ENCODE measurements at regions not wholly inside any gene's neighbourhood (a gene's known extent, or its start where the extent isn't known, plus 50 kb on each side); places are given as distances from the start of the nearest gene placed in this dataset.
A peak's percentile ranks its signal among the peaks of the same experiment; 100 is the strongest.
"Not testable (repeated sequence)": the region's sequence is repeated elsewhere in the genome, so short reads cannot be mapped to it uniquely, and the experiment has no call there.

GRCh38 chrX:39401483-39402110, 600.3 kb downstream of the MID1IP1 start:
- DNase-seq (ENCODE audit: low spot score) = no peak

- no peak for DNase-seq (ENCODE audit: low spot score)
Observed at GRCh38 chrX:39402158-39402557, 600.9 kb downstream of the MID1IP1 start.

GRCh38 chrX:39406799-39407198, 605.5 kb downstream of the MID1IP1 start:
- no peak for DNase-seq (ENCODE audit: low spot score)

- no peak for DNase-seq (ENCODE audit: low spot score)
Observed at GRCh38 chrX:39409246-39409917, 608.1 kb downstream of the MID1IP1 start.

GRCh38 chrX:39414290-39414854, 613.1 kb downstream of the MID1IP1 start:
- DNase-seq (ENCODE audit: low spot score) = no peak

DNA sequence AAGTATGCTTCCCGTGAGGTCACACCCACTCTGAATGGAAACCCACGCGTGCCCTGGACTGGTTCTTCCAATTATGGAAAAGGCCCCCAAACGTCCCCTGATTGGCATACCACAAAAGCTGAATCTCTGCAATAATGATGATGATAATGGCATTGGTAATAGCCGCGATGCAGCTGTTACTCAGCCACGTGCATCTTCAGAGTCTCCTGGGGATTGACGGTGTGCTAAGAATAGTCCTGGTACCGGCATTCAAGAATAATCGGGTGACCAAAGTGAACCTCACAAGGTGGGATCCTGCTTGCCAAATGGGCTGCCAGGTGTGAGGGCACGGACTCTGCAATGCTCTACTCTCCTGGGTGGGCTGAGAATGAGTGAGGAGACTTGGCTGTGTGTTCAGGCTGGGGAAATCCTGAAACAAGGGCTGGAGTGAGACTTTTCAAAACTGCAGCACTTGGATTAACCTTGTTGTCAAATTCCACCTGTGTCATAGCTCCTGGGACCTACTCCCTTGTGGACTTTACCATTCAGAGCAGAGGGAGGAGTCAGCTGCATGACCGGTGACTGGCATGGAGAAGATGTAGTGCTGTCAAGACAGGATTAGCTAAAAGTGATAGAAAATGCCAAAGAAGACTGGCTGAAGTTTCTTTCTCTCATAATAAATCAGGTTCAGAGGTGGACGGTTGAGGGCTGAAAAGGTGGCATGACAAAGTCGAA, 615.4 kb downstream of the MID1IP1 start:
- DNase-seq (ENCODE audit: low spot score) = no peak

- DNase-seq (ENCODE audit: low spot score) = no peak
Observed at GRCh38 chrX:39418254-39418704, 617.0 kb downstream of the MID1IP1 start.

DNA sequence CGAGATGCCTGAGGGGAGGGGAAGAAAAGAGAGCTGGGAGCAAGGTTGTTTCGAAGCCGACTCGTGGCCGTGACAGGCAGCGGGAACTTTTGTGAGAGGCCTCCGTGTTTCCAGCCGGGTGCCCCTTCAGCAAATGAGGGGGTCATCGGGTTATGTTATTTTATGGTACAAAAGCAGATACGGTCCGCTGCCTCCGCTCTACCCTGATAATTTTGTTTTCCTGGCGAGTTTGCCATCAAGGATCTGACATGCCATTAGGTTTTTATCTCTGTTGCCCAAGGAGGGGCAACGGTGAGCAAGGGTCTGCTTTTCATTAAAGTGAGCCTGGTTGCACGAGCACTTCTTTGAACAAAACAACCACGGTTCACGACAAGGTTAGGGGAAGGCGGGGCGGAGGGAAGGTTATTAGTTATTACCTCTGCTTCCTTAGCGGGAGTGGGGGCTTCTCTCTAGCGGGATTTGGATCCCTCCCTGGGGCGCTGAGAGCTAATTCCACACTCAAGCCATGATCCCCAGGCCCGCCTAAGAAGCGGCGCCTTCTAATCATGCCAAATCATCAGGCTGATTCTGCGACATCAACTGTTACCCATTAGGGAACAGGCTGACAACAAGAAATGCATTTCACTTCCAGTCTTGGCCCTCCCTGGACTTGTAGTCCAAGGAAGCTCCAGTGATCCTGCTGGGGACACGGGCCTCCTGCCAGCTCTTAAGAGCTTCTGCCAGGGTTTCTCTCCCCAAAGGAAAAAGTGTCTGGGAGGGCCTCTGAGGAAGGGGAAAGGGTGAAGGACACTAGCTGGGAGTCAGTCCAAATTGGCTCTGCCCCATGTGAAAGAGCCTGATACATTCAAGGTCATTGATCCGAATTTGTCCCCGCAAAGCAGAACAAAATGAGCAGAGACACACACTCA, 617.7 kb downstream of the MID1IP1 start:
- no peak for DNase-seq (ENCODE audit: low spot score)

- peak; percentile 7 for DNase-seq (ENCODE audit: low spot score)
Observed at GRCh38 chrX:39421006-39421405, 619.7 kb downstream of the MID1IP1 start.

DNA sequence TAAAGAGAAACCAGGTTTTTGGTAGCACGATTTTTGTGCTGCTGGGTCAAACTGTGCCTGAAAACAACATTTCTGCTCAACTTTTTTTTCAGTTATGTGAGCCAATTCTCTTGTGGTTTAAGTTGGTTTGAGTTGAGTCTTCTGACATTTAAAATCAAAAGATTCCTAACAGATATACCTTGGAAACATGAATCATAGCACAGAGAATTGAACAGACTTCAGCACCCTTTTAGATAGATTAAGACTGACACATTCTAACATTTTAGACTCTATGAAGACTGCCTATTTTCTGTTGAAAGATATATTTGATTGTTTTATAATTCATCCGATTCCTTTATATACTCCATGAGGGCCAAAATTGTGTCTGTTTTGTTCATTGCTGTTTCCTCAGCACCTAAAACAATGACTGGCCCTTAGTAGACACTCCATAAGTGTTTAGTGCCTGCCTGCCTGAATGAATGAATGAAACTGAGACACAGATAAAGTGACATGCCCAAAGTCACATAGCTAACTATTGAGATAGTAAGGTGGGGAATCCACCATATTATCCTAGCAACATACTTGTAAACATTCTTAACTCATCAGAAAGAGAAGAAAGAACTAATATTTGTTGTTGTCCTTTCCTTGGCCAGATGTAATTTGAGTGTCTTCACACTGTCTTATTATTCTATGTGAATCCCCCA, 624.0 kb downstream of the MID1IP1 start:
- no peak for DNase-seq (ENCODE audit: low spot score)

DNA sequence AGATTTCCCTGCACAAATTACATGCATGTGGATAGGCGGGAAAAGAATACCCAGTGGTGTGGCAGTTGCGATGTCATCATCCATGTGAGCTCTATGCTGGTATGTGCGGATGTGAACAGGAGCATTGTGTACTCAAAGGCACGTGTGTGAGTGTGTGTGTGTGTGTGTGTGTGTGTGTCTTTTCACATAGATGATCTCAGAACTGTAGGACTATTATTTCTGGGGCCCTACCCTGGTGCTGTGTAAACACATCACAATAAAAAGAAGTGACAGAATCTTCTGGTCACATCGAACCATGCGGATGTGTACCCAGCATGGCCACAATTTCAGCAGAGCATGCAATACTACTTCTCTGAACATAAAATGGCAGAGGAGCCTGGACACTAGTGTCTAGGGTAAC, 624.8 kb downstream of the MID1IP1 start:
- no peak for DNase-seq (ENCODE audit: low spot score)

- DNase-seq (ENCODE audit: low spot score) = peak; percentile 12
Observed at GRCh38 chrX:39427492-39427891, 626.2 kb downstream of the MID1IP1 start.

DNA sequence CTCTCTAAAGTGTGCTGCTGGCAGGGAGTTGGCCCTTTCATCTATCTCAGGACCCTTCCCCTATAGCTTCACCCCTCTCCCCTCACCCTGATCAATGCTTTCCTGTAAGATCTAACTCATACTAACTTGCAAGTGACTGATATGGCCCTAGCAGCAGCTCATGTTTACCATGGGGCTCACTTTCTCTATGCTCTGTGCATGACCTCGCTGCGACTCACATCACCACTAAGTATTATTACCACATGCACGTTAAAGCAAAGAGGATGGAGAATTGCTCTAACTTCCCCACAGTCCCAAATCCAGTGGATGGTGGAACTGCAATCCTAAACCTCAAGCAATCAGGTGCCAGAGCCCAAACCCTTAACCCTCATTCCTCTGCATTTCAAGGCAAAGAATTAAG, 626.6 kb downstream of the MID1IP1 start:
- peak; percentile 60 for DNase-seq (ENCODE audit: low spot score)

- DNase-seq (ENCODE audit: low spot score) = no peak
Observed at GRCh38 chrX:39430551-39430950, 629.3 kb downstream of the MID1IP1 start.

DNA sequence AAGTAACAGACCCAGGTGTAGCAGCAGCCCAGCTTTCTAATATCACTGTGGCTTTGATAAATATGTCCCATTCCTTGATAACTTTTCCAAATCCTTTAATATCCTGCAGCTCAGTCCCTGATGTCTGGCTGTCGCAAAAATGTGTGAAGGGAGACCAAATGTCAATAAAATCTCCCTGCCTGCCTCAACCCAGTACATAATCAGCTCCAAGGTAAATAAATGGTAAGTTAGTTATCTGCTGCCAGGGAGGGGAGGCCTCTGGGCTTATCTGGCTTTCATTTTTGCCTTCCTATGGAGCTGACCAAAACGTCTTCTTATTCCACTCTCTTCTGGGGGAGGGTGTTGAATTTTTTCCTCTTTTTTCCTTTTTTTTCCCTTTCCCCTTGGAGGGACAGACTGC, 630.6 kb downstream of the MID1IP1 start:
- DNase-seq (ENCODE audit: low spot score) = no peak

DNA sequence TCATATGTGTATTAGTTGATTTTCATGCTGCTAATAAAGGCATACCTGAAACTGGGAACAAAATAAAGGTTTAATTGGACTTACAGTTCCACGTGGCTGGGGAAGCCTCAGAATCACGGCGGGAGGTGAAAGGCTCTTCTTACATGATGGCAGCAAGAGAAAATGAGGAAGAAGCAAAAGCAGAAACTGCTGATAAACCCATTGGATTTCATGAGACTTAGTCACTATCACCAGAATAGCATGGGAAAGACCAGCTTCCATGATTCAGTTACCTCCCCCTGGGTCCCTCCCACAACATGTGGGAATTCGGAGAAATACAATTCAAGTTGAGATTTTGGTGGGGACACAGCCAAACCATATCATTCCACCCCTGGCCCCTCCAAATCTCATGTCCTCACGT, 633.4 kb downstream of the MID1IP1 start:
- not testable (repeated sequence) for DNase-seq (ENCODE audit: low spot score)

GRCh38 chrX:39436538-39436937, 635.3 kb downstream of the MID1IP1 start:
- not testable (repeated sequence) for DNase-seq (ENCODE audit: low spot score)

DNA sequence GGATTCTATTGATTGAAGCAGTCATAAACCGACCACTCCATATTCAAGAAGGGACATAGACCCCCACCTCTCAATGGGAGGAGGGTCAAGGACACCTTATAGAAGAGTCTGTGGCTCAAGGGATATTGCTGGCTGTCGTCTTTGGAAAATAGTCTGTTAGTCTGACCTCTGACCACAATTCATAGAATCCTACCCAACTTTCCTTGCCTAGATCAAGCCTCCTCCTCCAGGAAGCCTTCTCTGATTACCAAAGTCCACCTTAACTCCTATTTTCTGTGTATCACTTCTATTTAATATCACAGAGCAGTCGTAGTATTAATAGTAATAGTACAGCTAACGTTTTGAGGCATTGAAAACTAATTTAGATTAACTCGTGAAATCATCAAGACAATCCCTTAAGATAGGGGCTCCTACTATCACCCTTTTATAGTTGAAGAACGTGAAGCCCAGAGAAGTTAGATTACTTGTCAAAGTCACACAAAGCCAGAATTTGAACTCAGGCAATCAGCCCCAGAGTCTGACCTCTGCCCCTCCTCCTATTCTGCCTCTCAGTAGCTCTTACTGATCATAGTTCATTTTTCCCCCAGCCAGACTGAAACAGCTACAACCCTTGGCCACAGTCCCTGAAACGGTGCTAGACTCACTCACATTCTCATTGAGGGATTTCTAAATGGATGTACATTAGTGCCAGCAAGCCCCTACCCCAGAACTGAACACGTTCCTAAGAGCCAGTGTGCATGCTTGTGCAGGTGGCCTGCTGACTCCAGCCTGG, 636.6 kb downstream of the MID1IP1 start:
- DNase-seq (ENCODE audit: low spot score) = no peak

GRCh38 chrX:39438603-39439602, 637.6 kb downstream of the MID1IP1 start:
- no peak for DNase-seq (ENCODE audit: low spot score)
